SK-N-SH treated with all-trans-retinoic acid at 6 μM for 48 hours (cell line): ENCODE measurements at regions not wholly inside any gene's neighbourhood (a gene's known extent, or its start where the extent isn't known, plus 50 kb on each side); places are given as distances from the start of the nearest gene placed in this dataset.

Source experiments
- ESRRG ChIP-seq: fragments of 250-450 bp; sonication (Bioruptor Pico); IDR thresholded peaks from 2 replicates; pipeline ENCODE4 v1.6.1; 2021; ENCODE audit warnings: mild to moderate bottlenecking
- OSR1 ChIP-seq: fragments of 250-450 bp; sonication (Bioruptor Pico); IDR thresholded peaks from 2 replicates; pipeline ENCODE4 v1.8.0; 2022; ENCODE audit warnings: moderate library complexity, mild to moderate bottlenecking, inconsistent platforms
- PATZ1 ChIP-seq: fragments of 250-450 bp; sonication (Bioruptor Pico); IDR thresholded peaks from 2 replicates; pipeline ENCODE4 v1.8.0; 2020; ENCODE audit warnings: mild to moderate bottlenecking, moderate library complexity, borderline replicate concordance
- SNAI2 ChIP-seq: fragments of 250-450 bp; sonication (Bioruptor Pico); IDR thresholded peaks from 2 replicates; pipeline ENCODE4 v1.5.0; 2020; ENCODE audit warnings: mild to moderate bottlenecking, moderate library complexity
- TCF4 ChIP-seq: fragments of 250-450 bp; sonication (Bioruptor Pico); IDR thresholded peaks from 2 replicates; pipeline ENCODE4 v1.8.0; 2021; ENCODE audit warnings: mild to moderate bottlenecking, moderate library complexity, borderline replicate concordance
- ZFP3 ChIP-seq: fragments of 250-450 bp; sonication (Bioruptor Pico); IDR thresholded peaks from 2 replicates; pipeline ENCODE4 v1.5.0; 2020; ENCODE audit warnings: mild to moderate bottlenecking, moderate library complexity
- ZFP30 ChIP-seq: fragments of 450-650 bp; formaldehyde crosslinking; IDR thresholded peaks from 2 replicates; pipeline ENCODE4 v1.5.0; 2022; ENCODE audit warnings: mild to moderate bottlenecking, moderate library complexity
- ZNF8 ChIP-seq: fragments of 450-650 bp; formaldehyde crosslinking; IDR thresholded peaks from 2 replicates; pipeline ENCODE4 v1.5.0; 2020; ENCODE audit warnings: mild to moderate bottlenecking, moderate library complexity

DNA sequence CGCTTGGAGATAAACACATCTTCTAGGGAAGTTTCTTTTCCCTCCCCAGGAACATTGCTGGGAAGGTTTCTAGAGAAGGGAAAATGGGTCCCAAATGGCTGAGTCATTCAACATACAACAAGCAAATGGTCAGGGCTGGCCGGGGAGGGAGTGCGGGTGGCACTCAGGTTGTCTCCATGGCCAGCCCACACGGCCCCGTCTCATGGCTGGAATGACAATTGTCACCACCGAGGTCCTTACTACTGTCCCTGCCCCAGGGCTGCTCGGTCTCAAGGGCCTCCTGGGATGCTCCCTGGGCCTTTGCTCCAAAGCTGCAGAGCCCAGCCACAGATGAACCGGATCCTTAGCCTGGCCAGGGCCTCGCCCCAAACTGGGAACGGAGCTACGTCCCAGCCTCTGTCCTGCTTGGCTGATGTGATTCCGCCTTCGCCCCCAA lies 121.9 kb downstream of the FGF18 start:
- TF ChIP-seq ZNF8 (CRISPR knock-in tag), result no peak
- no peak for TF ChIP-seq ZFP30
- no peak for TF ChIP-seq PATZ1
- TF ChIP-seq OSR1, result no peak
- no peak for TF ChIP-seq SNAI2 (CRISPR knock-in tag)
- TF ChIP-seq ZFP3 (CRISPR knock-in tag), result no peak
- no peak for TF ChIP-seq ESRRG
- no peak for TF ChIP-seq TCF4
